ENCODE measurements at regions not wholly inside any gene's neighbourhood (a gene's known extent, or its start where the extent isn't known, plus 50 kb on each side); places are given as distances from the start of the nearest gene placed in this dataset.

DNA sequence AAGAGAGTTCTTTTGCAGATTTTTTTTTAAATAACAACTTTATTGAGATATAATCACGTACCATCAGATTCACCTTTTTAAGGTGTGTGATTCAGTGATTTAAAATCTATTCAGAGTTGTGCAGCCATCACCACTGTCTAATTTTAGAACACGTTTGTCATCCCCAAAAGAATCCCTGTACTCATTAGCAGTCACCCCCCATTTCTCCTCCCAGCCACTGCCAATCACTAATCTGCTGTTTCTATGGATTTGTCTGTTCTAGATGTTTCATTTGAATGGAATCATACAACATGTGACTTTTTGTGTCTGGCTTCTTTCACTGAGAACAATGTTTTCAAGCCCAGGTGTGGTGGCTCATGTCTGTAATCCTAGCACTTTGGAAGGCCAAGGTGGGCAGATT, 55.4 kb upstream of the RAPH1 start:
- Histone ChIP-seq H3K27me3 (ENCODE audit: insufficient read depth, low read depth) (no peaks in the 10 kb centered on the region), H3K36me3 (ENCODE audit: low read depth) (no peaks in the 10 kb centered on the region), H3K4me1 (replicated peaks; ENCODE audit: insufficient read depth) (peaks cover 55% of the 10 kb centered on the region), H3K4me3 (no peak overlapping the region), H3F3A (ENCODE audit: insufficient read depth, low read depth) (peaks cover 26% of the 10 kb centered on the region; the same call in 1 of the 2 replicates), H2AFZ (no peak overlapping the region), H4K20me1 (ENCODE audit: insufficient read depth) (no peaks in the 10 kb centered on the region), H3K27ac (no peak overlapping the region), H3K9me2 (ENCODE audit: insufficient read depth) (no peaks in the 10 kb centered on the region), H3K79me2 (ENCODE audit: low read depth) (no peaks in the 10 kb centered on the region), H3K9me3 (ENCODE audit: insufficient read depth, low read depth) (no peaks in the 10 kb centered on the region), H3K4me2 (no peak overlapping the region)
- POLR2A ChIA-PET (ENCODE audit: unreplicated experiment): no interaction called here
- TF ChIP-seq CTCF (conservative IDR thresholded peaks at IDR 0.05) (no peak), EZH2 (IDR thresholded peaks at IDR 0.05; ENCODE audit: low read depth) (no peak)
- no peak for DNase-seq
- no TSS peak for BruUV-seq (replicated peaks)
- CTCF ChIA-PET: no interaction called here
- intact Hi-C loops (cut with micrococcal nuclease; ENCODE audit: unreplicated experiment): no loop called here

- H3K36me3 ChIP-seq (ENCODE audit: low read depth): no peaks in the 10 kb centered on the region
- TF ChIP-seq EZH2 (IDR thresholded peaks at IDR 0.05; ENCODE audit: low read depth) (no peak), CTCF (conservative IDR thresholded peaks at IDR 0.05) (no peak)
- H3K4me3 ChIP-seq: no peak overlapping the region
- ChIA-PET CTCF (no interaction called here), POLR2A (ENCODE audit: unreplicated experiment) (no interaction called here)
- peaks cover 17% of the 10 kb centered on the region; the same call in 1 of the 2 replicates for H3F3A ChIP-seq (ENCODE audit: insufficient read depth, low read depth)
- H3K9me2 ChIP-seq (ENCODE audit: insufficient read depth): no peaks in the 10 kb centered on the region
- no TSS peak for BruUV-seq (replicated peaks)
- no peak for DNase-seq
- no peaks in the 10 kb centered on the region for H3K27me3 ChIP-seq (ENCODE audit: insufficient read depth, low read depth)
- H3K4me2 ChIP-seq: no peak overlapping the region
- peaks cover 52% of the 10 kb centered on the region for H3K4me1 ChIP-seq (replicated peaks; ENCODE audit: insufficient read depth)
- H3K27ac ChIP-seq: no peak overlapping the region
- intact Hi-C loops (cut with micrococcal nuclease; ENCODE audit: unreplicated experiment): no loop called here
- no peaks in the 10 kb centered on the region for H4K20me1 ChIP-seq (ENCODE audit: insufficient read depth)
- H2AFZ ChIP-seq: no peak overlapping the region
- H3K9me3 ChIP-seq (ENCODE audit: insufficient read depth, low read depth): no peaks in the 10 kb centered on the region
- no peaks in the 10 kb centered on the region for H3K79me2 ChIP-seq (ENCODE audit: low read depth)
These were observed 56.5 kb upstream of the RAPH1 start for GRCh38 chr2:203591642-203592041.

- Histone ChIP-seq H3K79me2 (ENCODE audit: low read depth) (no peaks in the 10 kb centered on the region), H3K27ac (no peak overlapping the region)
These were observed 57.4 kb upstream of the RAPH1 start for GRCh38 chr2:203592470-203592869.

More at GRCh38 chr2:203592470-203592869, 57.4 kb upstream of the RAPH1 start:
- Histone ChIP-seq H2AFZ (no peak overlapping the region), H3K36me3 (ENCODE audit: low read depth) (no peaks in the 10 kb centered on the region), H3K9me2 (ENCODE audit: insufficient read depth) (no peaks in the 10 kb centered on the region), H3K4me3 (no peak overlapping the region), H3K4me1 (replicated peaks; ENCODE audit: insufficient read depth) (peaks cover 44% of the 10 kb centered on the region), H3K4me2 (no peak overlapping the region), H3K27me3 (ENCODE audit: insufficient read depth, low read depth) (no peaks in the 10 kb centered on the region), H3K9me3 (ENCODE audit: insufficient read depth, low read depth) (no peaks in the 10 kb centered on the region), H4K20me1 (ENCODE audit: insufficient read depth) (no peaks in the 10 kb centered on the region), H3F3A (ENCODE audit: insufficient read depth, low read depth) (peaks cover 12% of the 10 kb centered on the region; the same call in 1 of the 2 replicates)
- TF ChIP-seq EZH2 (IDR thresholded peaks at IDR 0.05; ENCODE audit: low read depth) (no peak), CTCF (conservative IDR thresholded peaks at IDR 0.05) (no peak)
- BruUV-seq (replicated peaks): no TSS peak
- intact Hi-C loops (cut with micrococcal nuclease; ENCODE audit: unreplicated experiment): no loop called here
- POLR2A ChIA-PET (ENCODE audit: unreplicated experiment): no interaction called here
- DNase-seq: no peak
- CTCF ChIA-PET: no interaction called here

Data from PC-9 (cell line).